GM18505 (cell line): ENCODE measurements at regions not wholly inside any gene's neighbourhood (a gene's known extent, or its start where the extent isn't known, plus 50 kb on each side); places are given as distances from the start of the nearest gene placed in this dataset.

ENCODE experiments used
- ATAC-seq: cut with Tn5 transposase; IDR thresholded peaks from one replicate; pipeline ENCODE4 v1.9.1; 2021; ENCODE audit not compliant: unreplicated experiment
- POLR2A ChIP-seq: IDR thresholded peaks from 4 replicates; pipeline ENCODE4 v1.6.1; 2011; ENCODE audit warnings: borderline replicate concordance; ENCODE audit not compliant: insufficient read depth, insufficient read length; ENCODE audit errors: extremely low read depth

GRCh38 chr4:175970072-175970471 lies 95.6 kb upstream of the WDR17 start:
- TF ChIP-seq POLR2A, result no peak
- ATAC-seq, result no peak

GRCh38 chr4:175970724-175971123 lies 94.9 kb upstream of the WDR17 start:
- TF ChIP-seq POLR2A, result no peak
- ATAC-seq, result no peak

- no peak for TF ChIP-seq POLR2A
- no peak for ATAC-seq
These were observed 94.1 kb upstream of the WDR17 start for GRCh38 chr4:175971388-175972179.

- ATAC-seq, result no peak
- TF ChIP-seq POLR2A, result no peak
These were observed 92.4 kb upstream of the WDR17 start for GRCh38 chr4:175973027-175973923.

GRCh38 chr4:175983636-175984035 lies 82.0 kb upstream of the WDR17 start:
- no peak for ATAC-seq

GRCh38 chr4:175986668-175987067 lies 79.0 kb upstream of the WDR17 start:
- ATAC-seq, result no peak
- no peak for TF ChIP-seq POLR2A

More at GRCh38 chr4:175983636-175984035, 82.0 kb upstream of the WDR17 start:
- TF ChIP-seq POLR2A, result no peak

GRCh38 chr4:175988511-175988910 lies 77.1 kb upstream of the WDR17 start:
- no peak for TF ChIP-seq POLR2A
- no peak for ATAC-seq

- ATAC-seq, result no peak
- TF ChIP-seq POLR2A, result no peak
These were observed 69.4 kb upstream of the WDR17 start for GRCh38 chr4:175996206-175996605.

GRCh38 chr4:175997291-175997690 lies 68.3 kb upstream of the WDR17 start:
- TF ChIP-seq POLR2A, result no peak
- no peak for ATAC-seq

GRCh38 chr4:175998782-175999181 lies 66.9 kb upstream of the WDR17 start:
- no peak for ATAC-seq
- TF ChIP-seq POLR2A, result no peak

- no peak for ATAC-seq
- TF ChIP-seq POLR2A, result no peak
These were observed 65.7 kb upstream of the WDR17 start for GRCh38 chr4:175999944-176000343.

GRCh38 chr4:176001151-176002006 lies 64.3 kb upstream of the WDR17 start:
- no peak for ATAC-seq
- no peak for TF ChIP-seq POLR2A

- peak; percentile 81 for ATAC-seq
- TF ChIP-seq POLR2A, result no peak
These were observed 63.5 kb upstream of the WDR17 start for GRCh38 chr4:176002007-176002613.

- no peak for TF ChIP-seq POLR2A
- ATAC-seq, result no peak
These were observed 59.9 kb upstream of the WDR17 start for GRCh38 chr4:176005766-176006165.
